HepG2 (cell line): ENCODE measurements at regions not wholly inside any gene's neighbourhood (a gene's known extent, or its start where the extent isn't known, plus 50 kb on each side); places are given as distances from the start of the nearest gene placed in this dataset.

Experiments used
- ASH2L ChIP-seq: fragments of 300-600, 200-600 bp; sonication (generic); IDR thresholded peaks from 2 replicates; pipeline ENCODE4 v1.7.0; 2017; ENCODE audit warnings: low read depth, mild to moderate bottlenecking, moderate library complexity, mixed read lengths, low read length; ENCODE audit not compliant: insufficient read length
- BCL6 ChIP-seq: IDR thresholded peaks from 2 replicates; pipeline ENCODE4 v1.6.1; 2016; ENCODE audit warnings: missing genetic modification reagents, missing compliant biosample characterization
- CEBPB ChIP-seq: IDR thresholded peaks from 2 replicates; pipeline ENCODE4 v1.6.1; 2011; ENCODE audit warnings: low read depth, low read length, improper control_type of control experiment, borderline replicate concordance
- CREM ChIP-seq, 2 experiments: sonication (generic) in 1 of 2; formaldehyde crosslinking in 1 of 2; IDR thresholded peaks; 2 replicates each; pipeline versions ENCODE4 v1.4.0 to v1.6.1; 2016 to 2020; ENCODE audit warnings: antibody characterized with exemption in 1 of 2, mild to moderate bottlenecking in 1 of 2, missing genetic modification reagents in 1 of 2
- E2F5 ChIP-seq: sonication (generic); formaldehyde crosslinking; conservative IDR thresholded peaks from 2 replicates; pipeline ENCODE4 v1.4.0; 2020; ENCODE audit warnings: missing genetic modification reagents
- EP300 ChIP-seq, 3 experiments: sonication (generic) in 1 of 3; formaldehyde crosslinking in 1 of 3; IDR thresholded peaks; 2 replicates each; pipeline versions ENCODE4 v1.5.1 to v1.6.1; 2011 to 2020; ENCODE audit warnings: low read depth in 2 of 3, low read length in 2 of 3, borderline replicate concordance in 1 of 3, improper control_type of control experiment in 1 of 3, mild to moderate bottlenecking in 1 of 3, missing genetic modification reagents in 1 of 3, moderate library complexity in 1 of 3
- FIP1L1 ChIP-seq: fragments of 200-400 bp; formaldehyde crosslinking; IDR thresholded peaks from 2 replicates; pipeline ENCODE4 v1.6.1; 2018; ENCODE audit warnings: low read depth, mild to moderate bottlenecking, low read length, moderate library complexity, borderline replicate concordance; ENCODE audit not compliant: insufficient read depth
- FOSL2 ChIP-seq: sonication (generic); formaldehyde crosslinking; IDR thresholded peaks from 2 replicates; pipeline ENCODE4 v1.4.0; 2020; ENCODE audit warnings: missing genetic modification reagents
- FOXK1 ChIP-seq: sonication (generic); formaldehyde crosslinking; IDR thresholded peaks from 2 replicates; pipeline ENCODE4 v1.4.0; 2020; ENCODE audit warnings: low read depth, missing genetic modification reagents, borderline replicate concordance
- JARID2 ChIP-seq: sonication (generic); formaldehyde crosslinking; IDR thresholded peaks from 2 replicates; pipeline ENCODE4 v1.8.1; 2023; ENCODE audit warnings: missing genetic modification reagents, inconsistent platforms; ENCODE audit not compliant: insufficient replicate concordance
- MED1 ChIP-seq: sonication (generic); formaldehyde crosslinking; IDR thresholded peaks from 2 replicates; pipeline ENCODE4 v1.4.0; 2020; ENCODE audit warnings: missing genetic modification reagents
- MXI1 ChIP-seq: IDR thresholded peaks from 3 replicates; pipeline ENCODE4 v1.6.1; 2012; ENCODE audit warnings: low read depth, low read length, inconsistent platforms, borderline replicate concordance
- PHF21A ChIP-seq: sonication (generic); formaldehyde crosslinking; IDR thresholded peaks from 2 replicates; pipeline ENCODE4 v1.5.0; 2020; ENCODE audit warnings: mild to moderate bottlenecking, missing genetic modification reagents
- PRDM15 ChIP-seq: sonication (generic); formaldehyde crosslinking; IDR thresholded peaks from 2 replicates; pipeline ENCODE4 v1.4.0; 2020; ENCODE audit warnings: missing genetic modification reagents
- XBP1 ChIP-seq: sonication (generic); formaldehyde crosslinking; IDR thresholded peaks from 2 replicates; pipeline ENCODE4 v1.5.0; 2020; ENCODE audit warnings: missing genetic modification reagents
- ZEB1 ChIP-seq: IDR thresholded peaks from 2 replicates; pipeline ENCODE4 v1.6.1; 2012; ENCODE audit warnings: mild to moderate bottlenecking, low read depth, inconsistent platforms; ENCODE audit not compliant: insufficient replicate concordance
- ZKSCAN5 ChIP-seq: sonication (generic); formaldehyde crosslinking; IDR thresholded peaks from 2 replicates; pipeline ENCODE4 v1.5.1; 2020; ENCODE audit warnings: mild to moderate bottlenecking, missing genetic modification reagents
- ZMYM3 ChIP-seq: sonication (generic); formaldehyde crosslinking; IDR thresholded peaks from 2 replicates; pipeline ENCODE4 v1.5.1; 2020; ENCODE audit warnings: mild to moderate bottlenecking, missing genetic modification reagents
- ZNF329 ChIP-seq: sonication (generic); formaldehyde crosslinking; IDR thresholded peaks from 2 replicates; pipeline ENCODE4 v1.9.0; 2021; ENCODE audit warnings: low read depth, mild to moderate bottlenecking, missing genetic modification reagents
- ZNF354B ChIP-seq: sonication (generic); formaldehyde crosslinking; IDR thresholded peaks from 2 replicates; pipeline ENCODE4 v1.8.0; 2022; ENCODE audit warnings: mild to moderate bottlenecking, missing genetic modification reagents
- ZNF512 ChIP-seq: sonication (generic); formaldehyde crosslinking; IDR thresholded peaks from 2 replicates; pipeline ENCODE4 v1.4.0; 2020; ENCODE audit warnings: mild to moderate bottlenecking, missing genetic modification reagents
- ZNF562 ChIP-seq: sonication (generic); formaldehyde crosslinking; IDR thresholded peaks from 2 replicates; pipeline ENCODE4 v1.8.0; 2022; ENCODE audit warnings: missing genetic modification reagents, borderline replicate concordance
- ZNF784 ChIP-seq: sonication (generic); formaldehyde crosslinking; IDR thresholded peaks from 2 replicates; pipeline ENCODE4 v1.5.1; 2020; ENCODE audit warnings: missing genetic modification reagents, mild to moderate bottlenecking, borderline replicate concordance

GRCh38 chr12:115506822-115507559 lies 770.5 kb downstream of the MED13L start (continued):
- TF ChIP-seq CREM (IDR thresholded peaks at IDR 0.05) = peak; percentile 57; the same call in 1 of the 2 replicates
- no peak for TF ChIP-seq CREM (CRISPR knock-in tag; IDR thresholded peaks at IDR 0.05)
- TF ChIP-seq ZKSCAN5 = no peak
- TF ChIP-seq ZNF329 (CRISPR knock-in tag) = no peak
- peak; percentile 22 for TF ChIP-seq ASH2L
- TF ChIP-seq FOSL2 (CRISPR knock-in tag) = peak; percentile 90
- no peak for TF ChIP-seq ZNF784 (CRISPR knock-in tag)
- peak; percentile 46 for TF ChIP-seq ZEB1
- no peak for TF ChIP-seq PRDM15 (CRISPR knock-in tag)
- TF ChIP-seq FOXK1 = no peak
- TF ChIP-seq CEBPB = no peak
- no peak for TF ChIP-seq ZNF354B (CRISPR knock-in tag)
- no peak for TF ChIP-seq BCL6 (CRISPR knock-in tag)
- TF ChIP-seq MED1 (CRISPR knock-in tag) = no peak
- TF ChIP-seq E2F5 (CRISPR knock-in tag) = no peak
- TF ChIP-seq PHF21A = no peak
- TF ChIP-seq FIP1L1 = no peak
- peak in 1 of 2 experiments; percentile 65; a peak in 2 of 4 replicates for TF ChIP-seq EP300 (IDR thresholded peaks at IDR 0.05; ENCODE audit: low read depth in 2 of 2, low read length in 2 of 2)
- TF ChIP-seq EP300 (CRISPR knock-in tag; IDR thresholded peaks at IDR 0.05; ENCODE audit: borderline replicate concordance) = peak; percentile 54; the same call in 1 of the 2 replicates
- no peak for TF ChIP-seq XBP1 (CRISPR knock-in tag)
- TF ChIP-seq MXI1 = no peak
- TF ChIP-seq ZNF512 = no peak
- no peak for TF ChIP-seq JARID2 (CRISPR knock-in tag)
- TF ChIP-seq ZMYM3 (CRISPR knock-in tag) = no peak
- no peak for TF ChIP-seq ZNF562
